GM12864 (cell line): ENCODE measurements at regions not wholly inside any gene's neighbourhood (a gene's known extent, or its start where the extent isn't known, plus 50 kb on each side); places are given as distances from the start of the nearest gene placed in this dataset.

Source experiments
- DNase-seq: peaks from one replicate; pipeline ENCODE4 v3.0.0-alpha.2; 2011; ENCODE audit warnings: low read depth
- H3K4me3 ChIP-seq: 2 replicates; pipeline ENCODE4 v1.5.1; 2011; ENCODE audit warnings: mild to moderate bottlenecking, low read depth, low read length, control low read depth
- TF ChIP-seq, protein P1 (sequence below): IDR thresholded peaks from 2 replicates; pipeline ENCODE4 v1.5.1; 2011; ENCODE audit warnings: low read depth, mild to moderate bottlenecking, moderate library complexity, low read length, control low read depth, inconsistent platforms; ENCODE audit errors: missing control alignments

DNA sequence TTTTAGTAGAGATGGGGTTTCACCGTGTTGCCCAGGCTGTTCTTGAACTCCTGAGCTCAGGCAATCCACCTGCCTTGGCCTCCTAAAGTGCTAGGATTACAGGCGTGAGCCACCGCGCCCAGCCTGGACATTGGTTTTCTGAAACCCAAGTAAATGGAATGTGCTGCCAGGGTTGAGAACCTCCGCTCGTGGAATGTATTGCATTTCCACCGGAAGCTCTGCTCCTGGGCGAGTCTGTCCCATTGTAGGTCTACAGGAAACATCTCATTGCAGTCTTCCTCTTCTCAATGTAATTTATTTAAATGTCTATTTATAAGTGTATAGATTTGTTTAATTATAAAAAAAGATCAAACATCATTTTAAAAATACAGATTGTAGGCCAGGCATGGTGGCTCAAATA is 57.4 kb upstream of the HAPSTR1 start:
- TF ChIP-seq, protein P1, sequence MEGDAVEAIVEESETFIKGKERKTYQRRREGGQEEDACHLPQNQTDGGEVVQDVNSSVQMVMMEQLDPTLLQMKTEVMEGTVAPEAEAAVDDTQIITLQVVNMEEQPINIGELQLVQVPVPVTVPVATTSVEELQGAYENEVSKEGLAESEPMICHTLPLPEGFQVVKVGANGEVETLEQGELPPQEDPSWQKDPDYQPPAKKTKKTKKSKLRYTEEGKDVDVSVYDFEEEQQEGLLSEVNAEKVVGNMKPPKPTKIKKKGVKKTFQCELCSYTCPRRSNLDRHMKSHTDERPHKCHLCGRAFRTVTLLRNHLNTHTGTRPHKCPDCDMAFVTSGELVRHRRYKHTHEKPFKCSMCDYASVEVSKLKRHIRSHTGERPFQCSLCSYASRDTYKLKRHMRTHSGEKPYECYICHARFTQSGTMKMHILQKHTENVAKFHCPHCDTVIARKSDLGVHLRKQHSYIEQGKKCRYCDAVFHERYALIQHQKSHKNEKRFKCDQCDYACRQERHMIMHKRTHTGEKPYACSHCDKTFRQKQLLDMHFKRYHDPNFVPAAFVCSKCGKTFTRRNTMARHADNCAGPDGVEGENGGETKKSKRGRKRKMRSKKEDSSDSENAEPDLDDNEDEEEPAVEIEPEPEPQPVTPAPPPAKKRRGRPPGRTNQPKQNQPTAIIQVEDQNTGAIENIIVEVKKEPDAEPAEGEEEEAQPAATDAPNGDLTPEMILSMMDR = no peak
- no peak for DNase-seq
- no peak overlapping the region for H3K4me3 ChIP-seq

DNA sequence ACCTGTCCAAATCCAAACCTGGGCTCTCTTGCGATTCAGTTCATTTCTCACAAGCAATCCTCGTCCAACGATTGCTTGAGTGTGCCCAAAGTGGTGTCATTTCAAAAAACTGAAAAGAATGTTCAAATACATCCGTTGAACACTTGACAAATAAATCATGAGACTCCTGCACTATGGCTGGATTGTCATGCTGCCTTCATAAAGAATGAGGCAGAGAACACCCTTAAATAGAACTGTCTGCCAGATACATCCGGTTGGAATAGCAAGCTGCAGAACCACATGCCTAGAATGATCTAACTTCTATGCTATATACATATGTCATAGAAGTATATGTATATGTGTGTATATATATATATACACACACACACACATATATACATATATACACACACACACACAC is 55.4 kb upstream of the HAPSTR1 start:
- TF ChIP-seq, protein P1 = no peak
- H3K4me3 ChIP-seq = no peak overlapping the region
- DNase-seq = no peak

GRCh38 chr16:9039210-9039609 is 52.2 kb upstream of the HAPSTR1 start:
- TF ChIP-seq, protein P1 = no peak

GRCh38 chr16:9040800-9041412 is 50.5 kb upstream of the HAPSTR1 start:
- no peak for DNase-seq
- TF ChIP-seq, protein P1 = no peak
- H3K4me3 ChIP-seq = no peak overlapping the region

More at GRCh38 chr16:9039210-9039609, 52.2 kb upstream of the HAPSTR1 start:
- no peak overlapping the region for H3K4me3 ChIP-seq
- DNase-seq = no peak
